ENCODE measurements at regions not wholly inside any gene's neighbourhood (a gene's known extent, or its start where the extent isn't known, plus 50 kb on each side); places are given as distances from the start of the nearest gene placed in this dataset.

DNA sequence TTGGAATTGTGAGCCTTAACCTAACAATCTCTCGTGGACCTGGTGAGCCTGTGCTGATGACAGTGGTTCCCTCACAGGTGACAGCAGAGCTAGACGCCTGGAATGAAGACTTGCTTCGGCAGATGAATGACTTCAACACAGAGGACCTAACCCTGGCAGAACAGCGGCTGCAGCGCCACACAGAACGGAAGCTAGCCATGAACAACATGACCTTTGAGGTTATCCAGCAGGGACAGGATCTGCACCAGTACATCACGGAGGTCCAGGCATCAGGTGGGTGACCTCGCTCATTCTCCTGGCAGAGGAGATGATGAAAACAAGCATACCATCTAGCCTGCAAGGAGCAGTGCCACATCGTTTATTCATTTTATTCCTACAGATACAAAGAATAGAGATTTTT, 316.9 kb upstream of the UMPS start:
- no peak for DNase-seq

DNA sequence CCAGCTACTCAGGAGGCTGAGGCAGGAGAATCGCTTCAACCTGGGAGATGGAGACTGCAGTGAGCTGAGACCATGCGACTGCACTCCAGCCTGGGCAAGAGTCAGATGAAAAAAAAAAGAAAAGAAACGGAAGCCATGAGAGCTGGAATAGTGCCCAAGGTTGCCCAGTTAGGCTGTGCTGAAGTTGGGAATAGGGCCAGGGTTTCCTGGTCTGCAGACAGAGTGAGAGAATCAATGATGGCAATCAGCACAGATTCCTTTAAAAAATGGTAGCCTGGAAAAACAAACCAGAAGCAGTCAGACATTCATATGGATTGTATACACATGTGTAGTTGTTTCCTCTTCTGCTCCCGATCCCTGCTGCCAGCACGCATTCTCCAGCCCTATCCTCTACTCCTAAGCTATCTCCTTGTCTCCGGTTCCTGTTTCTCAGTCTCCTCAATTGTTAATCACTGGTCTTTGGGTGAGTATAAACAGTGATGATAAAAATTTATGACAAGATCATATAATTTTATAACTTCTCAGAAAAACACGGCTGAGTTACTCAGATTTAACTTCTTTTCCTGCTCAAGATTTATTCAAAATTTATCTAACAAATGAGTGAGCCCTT, 316.2 kb upstream of the UMPS start:
- no peak for DNase-seq

DNA sequence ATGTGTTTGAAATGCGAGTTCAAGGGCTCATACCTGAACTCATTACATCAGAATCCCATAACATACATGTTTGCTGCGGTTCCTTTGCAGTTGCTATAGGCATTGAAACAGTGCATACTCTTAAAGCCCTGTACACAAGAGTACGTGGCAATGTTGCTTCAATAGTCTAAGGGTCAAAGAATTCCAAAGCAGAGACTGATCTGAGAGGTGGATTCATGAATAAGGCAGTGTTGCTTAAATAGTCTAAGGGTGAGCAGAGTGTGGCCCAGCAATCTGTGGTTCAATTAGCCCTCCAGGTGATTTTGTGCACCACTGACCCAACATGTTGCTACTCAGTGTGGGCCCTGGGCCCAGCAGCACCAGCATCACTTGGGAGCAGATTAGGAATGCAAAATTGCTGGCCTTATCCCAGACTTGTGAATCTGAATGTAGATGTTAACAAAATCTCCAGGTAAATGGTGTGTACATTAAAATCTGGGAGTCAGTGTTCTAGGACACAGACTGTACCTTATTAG, 314.7 kb upstream of the UMPS start:
- DNase-seq = no peak

DNA sequence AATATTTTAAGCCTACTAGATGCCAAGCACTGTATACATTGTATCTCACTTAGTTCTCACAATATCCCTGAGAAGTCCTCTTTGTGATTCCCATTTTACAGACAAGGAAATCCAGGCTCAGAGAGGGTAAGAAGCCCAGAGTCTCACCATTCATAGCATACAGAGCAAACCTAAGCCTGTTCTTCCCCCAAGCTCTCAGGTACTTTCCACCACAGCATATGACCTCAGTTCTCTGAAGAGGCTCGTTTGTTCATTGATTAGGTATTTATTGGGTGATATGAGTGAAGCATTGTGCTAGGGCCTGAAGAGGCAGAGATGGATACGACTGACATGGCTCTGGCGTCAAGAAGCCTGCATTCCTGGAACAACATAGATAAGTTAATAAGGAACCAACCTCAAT, 310.9 kb upstream of the UMPS start:
- DNase-seq = no peak

DNA sequence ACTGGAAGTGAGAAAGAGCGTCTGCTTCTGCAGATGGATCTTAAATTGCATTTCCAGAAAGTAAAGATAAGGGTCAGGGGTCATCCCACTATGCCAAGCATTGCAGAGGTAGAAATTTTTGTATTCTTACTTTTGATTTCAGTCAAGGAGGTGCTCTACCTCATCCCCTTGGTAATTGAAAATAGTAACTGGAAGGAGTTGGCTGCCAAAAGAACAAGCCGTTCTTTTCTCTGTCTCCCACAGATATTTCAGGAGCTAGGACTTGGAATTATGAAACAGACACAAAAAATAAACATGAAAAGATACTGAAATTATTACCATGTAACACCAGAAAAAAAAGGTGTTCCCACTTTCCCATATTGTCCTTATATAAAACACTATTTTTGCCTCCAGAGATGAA, 309.9 kb upstream of the UMPS start:
- DNase-seq = no peak

DNA sequence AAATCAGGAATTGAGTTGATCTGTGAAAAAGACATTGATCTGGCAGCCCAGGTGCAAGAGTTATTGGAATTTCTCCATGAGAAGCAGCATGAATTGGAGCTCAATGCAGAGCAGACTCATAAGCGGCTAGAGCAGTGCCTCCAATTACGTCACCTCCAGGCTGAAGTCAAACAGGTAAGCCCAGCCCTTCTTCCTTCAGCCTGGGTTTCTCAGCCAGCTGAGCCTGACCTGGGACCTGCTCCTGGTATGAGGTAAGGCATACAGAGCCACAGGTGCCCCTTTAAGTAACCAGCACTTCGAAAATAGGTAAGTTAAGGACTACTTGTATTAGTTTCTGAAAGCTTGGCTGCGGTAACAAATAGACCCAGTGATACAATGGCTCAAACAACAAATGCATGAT, 307.4 kb upstream of the UMPS start:
- no peak for DNase-seq

DNA sequence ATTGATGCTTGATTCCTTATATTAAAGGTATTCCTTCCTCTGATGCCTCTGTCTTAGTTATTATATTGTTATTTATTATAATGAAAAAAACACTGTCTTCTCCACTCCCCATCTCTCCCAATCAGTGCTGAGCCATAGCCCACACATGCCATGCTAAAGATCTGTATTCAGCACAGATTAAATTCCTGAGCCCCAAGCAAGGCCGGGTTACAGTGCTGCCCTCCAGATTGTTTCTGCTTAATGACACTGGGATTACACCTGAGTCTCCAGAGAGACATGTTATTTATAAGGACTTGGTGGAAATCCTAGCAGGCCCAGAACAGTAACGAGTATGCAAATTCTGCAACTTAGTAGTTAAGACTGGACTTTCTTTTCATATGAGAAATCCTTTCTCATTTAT, 305.9 kb upstream of the UMPS start:
- no peak for DNase-seq

DNA sequence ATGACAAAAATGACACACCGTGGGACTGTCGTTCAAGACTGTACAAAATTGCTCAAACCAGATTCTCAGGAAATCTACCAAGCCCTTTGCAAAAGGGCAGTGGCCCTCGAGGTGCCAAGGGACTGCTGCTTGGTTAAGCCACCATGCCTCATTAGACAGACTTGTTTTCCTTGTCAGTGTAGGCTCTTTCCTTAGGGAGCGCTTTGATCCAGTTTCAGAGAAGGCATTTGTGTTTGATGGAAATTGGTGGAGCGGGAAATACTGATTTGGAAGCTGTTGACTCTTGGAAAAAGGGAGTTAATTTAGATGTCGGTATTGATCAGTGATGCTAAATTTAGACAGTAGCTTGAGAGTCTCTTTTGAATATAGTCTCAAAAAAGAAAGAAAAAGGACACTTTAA, 304.3 kb upstream of the UMPS start:
- no peak for DNase-seq

DNA sequence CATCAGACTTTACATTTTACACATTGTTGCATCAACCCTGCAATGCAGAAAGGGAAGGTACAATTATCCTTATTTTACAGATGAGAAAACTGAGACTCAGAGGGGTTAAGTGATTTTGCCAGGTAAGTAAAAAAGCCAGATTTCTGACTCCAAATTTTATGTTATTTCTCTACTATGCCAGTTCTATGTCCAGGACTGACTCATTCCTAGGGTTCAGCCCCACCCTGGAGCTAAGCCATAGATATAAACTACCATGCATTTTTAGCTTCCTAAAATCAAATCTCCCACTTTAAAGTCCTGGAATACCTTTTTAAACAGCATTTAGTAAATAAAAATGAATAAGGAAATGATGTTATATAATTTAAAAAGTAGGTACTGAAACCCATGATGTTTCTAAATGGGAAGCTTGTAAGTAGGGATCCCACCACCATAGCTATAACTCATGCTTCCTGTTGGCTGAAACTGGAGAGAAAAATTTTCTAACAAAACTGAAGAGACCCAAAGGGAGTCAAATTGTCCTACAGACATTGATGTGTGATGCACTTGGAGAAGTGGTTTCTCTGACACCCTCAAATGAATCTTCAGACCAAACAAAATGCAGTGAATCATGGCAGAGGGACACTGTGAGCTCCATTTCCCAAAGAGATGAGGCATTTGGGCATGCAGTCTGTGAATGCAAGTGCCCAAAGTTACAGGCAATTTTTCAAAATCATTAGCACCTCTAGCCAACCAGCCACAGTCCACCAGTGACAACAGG, 301.7 kb upstream of the UMPS start:
- no peak for DNase-seq

DNA sequence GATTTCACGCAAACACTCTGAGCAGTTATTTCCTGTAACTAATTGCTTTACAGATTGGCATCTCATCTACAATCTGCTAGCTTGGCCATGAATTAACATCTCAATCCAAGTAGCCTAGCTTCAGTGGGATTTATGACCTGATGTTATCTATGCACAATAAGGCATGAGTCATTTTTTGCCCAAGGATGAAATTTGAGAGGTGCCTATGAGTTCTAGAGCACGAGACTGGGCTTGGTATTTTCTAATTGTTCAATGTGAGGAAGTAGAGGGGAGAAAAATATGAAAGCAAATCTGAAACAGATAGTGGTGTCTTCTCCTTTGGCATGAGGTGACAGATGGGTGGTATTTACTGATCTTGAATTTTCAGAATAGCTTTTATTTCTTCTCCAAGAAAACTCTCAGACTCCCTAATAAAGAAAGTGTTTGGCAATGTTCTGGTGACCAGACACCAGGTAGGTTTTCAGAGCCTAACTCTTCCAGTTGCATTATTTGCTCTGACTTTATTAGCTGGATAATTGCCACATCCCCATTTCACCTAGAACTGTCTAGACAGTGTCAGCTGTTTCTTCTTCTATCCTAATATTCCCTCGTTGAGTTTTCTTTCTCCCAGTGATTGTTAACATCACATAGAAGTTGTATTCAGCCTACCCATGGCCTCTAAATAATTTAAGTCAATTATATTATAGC, 301.0 kb upstream of the UMPS start:
- DNase-seq = no peak

DNA sequence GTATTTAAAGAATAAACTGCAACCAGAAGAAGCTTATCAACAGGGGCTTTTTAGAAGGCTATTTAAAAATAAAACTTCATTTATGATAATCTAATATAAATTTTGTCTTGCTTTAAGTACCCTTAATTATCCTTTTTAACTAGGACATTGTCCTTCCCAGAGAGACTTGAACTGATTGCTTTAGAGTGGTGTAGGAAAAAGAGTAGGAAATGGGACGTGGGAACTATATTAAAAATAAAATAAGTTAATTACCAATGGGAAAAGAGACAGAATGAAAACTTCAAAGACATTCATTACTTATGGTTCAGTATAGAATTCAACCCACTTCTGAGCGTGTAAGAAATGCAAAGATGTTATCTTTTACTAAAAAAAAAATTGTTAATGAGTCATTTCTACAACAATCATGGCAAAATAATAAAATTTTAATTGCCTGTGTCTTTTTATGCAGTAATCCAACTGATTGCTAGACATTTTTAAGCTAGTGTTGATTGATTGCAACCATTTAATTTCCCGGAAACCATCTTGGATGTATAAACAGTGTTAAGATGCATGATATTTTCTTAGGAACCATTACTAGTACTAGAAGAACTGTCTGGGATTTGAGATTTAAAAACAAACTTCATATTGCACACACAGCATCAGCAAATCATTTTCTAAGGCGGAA, 298.8 kb upstream of the UMPS start:
- DNase-seq = no peak

DNA sequence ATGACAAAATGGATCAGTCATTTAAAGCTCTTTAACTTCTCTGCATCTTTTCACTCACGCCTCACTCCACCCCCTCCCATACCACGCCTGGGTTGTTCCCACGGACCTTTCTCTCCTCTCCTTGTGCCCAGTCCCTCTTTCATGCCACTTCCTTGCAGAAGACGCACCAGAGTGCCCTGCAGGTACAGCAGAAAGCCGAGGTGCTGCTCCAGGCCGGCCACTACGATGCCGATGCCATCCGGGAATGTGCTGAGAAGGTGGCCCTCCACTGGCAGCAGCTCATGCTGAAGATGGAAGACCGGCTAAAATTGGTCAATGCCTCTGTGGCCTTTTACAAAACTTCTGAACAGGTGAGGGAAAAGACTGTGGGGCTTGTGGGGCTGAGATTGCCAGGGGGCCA, 296.1 kb upstream of the UMPS start:
- no peak for DNase-seq

DNA sequence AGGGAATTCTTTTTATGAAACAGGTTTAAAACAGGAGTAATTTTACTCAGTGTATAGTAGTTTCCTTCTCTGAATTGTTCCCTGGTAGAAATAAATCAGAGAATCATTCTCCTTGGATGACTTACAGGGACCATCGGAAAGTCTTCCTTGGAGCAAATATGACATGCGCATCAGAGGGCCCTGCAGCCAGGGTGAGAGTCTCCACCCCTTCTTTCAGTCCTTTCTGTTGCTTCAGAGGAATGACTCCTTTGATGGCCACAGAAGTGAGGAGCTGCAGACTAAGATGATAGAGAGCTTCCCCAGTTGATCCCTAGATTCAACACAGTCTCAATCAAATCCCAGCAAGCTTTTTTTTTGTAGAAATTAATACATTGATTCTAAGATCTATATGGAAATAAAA, 294.8 kb upstream of the UMPS start:
- DNase-seq = no peak

DNA sequence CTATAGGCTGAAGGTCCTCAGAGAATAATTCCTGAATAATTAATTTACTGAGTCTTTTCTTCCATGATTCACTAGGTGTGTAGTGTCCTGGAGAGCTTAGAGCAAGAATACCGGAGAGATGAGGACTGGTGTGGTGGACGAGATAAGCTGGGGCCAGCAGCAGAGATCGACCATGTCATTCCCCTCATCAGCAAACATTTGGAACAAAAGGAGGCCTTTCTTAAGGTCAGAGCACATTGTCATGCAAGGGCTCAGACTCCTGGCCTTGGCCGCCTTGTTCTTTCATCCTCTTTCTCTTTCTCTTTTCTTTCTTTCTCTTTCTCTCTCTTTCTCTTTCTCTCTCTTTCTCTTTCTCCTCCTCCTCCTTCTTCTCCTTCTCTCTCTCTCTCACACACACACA, 291.4 kb upstream of the UMPS start:
- DNase-seq = no peak

DNA sequence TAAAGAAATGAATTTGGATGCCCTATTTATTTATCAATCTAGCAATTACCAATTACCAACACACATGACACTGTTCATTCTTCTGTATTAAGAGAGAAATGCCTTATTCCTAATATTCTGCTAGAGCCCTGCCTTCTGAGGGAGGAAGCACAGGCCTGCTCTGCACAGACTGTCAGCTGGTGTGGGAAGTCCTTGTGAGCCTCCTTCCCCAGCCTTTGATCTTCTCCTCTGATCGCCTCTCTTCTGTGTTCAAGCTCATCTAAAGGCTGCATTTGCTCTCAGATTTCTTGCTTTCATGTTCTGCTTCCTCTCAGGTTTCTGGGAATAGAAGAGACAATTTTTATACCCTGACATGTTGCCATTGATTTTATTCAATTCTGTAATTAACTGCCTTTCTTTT, 290.6 kb upstream of the UMPS start:
- DNase-seq = no peak

DNA sequence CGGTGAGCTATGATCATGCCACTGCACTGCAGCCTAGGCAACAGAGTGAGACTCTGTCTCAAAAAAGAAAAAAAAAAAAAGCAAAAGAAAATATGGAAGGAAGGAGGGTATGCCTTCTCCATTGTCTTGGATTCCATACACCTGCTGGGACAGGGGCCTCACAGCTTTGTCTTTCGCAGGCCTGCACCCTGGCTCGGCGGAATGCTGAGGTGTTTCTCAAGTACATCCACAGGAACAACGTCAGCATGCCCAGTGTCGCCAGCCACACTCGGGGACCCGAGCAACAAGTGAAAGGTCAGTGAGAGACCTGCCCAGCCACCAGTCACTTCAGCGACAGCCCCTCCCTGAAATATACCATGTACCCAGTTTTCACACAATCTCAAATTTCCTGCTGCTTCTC, 288.5 kb upstream of the UMPS start:
- no peak for DNase-seq

DNA sequence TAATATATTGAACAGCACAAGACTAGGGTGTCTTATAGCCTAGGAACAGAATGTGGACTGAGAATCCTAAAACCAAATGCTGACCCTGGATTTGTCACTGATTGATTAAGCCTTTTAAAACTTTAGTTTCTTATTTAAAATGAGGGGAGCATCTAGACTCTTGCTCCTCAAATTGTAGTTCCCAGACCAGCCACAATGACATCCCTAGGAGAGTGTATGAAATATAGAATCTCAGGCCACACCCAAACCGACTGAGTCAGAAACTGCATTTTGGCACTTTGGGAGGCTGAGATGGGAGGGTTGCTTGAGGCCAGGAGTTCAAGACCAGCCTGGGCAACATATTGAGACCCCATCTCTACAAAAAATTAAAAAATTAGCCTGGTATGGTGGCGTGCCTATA, 287.8 kb upstream of the UMPS start:
- no peak for DNase-seq

DNA sequence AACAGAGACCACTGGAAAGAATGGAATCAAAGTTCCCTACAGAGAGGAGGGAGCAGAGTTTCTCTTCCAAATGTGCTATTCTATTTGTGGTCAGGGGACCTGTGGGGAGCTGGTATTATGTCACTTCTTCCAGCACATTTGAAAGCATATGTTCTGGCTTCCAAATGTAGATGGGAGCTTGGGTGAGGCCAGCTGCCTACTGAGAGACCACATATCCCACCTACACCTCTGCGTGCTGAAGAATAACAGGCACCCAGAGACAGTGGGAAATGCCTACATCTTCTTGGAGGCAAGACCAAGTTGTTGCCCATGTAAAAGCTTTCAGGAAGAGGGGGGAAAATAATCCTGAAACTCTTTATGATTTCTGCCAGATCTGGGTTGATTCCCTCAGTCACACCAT, 286.8 kb upstream of the UMPS start:
- no peak for DNase-seq

DNA sequence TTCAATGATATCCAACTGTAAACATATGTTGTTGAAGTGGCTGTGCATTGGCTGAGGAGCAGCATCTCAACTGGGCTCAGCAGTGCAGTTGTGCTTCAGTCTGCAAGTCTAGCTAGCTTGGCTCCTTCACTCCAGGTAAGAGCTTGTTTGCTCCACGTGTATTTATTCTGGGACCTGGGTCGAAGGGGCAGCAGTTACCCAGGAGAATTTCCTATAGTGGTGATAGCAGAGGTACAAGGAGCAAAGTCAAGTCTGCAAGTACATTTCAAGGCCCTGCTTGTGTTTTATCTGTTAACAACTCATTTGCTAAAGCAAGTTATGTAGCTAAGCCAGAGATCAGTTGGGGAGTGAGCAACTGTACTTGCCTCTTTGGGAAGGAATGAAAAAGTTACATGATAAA, 286.2 kb upstream of the UMPS start:
- DNase-seq = no peak

DNA sequence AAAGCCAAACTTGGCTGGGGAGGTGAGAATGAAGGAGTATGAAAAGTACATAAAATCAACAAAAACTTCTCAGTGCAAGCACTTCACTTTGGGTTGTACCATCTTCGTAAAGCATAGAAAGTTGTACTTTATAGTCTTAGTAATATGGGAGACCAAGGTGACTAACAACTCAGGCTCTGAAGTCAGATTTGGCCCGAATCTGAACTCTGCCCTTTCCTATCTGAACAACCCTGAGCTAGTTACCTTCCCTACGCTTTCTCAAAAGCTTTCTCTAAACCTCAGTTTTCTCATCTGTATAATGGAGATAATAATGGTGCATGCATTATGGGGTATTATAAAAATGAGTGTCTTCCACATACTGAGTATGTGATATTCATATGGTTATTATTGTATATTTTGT, 285.4 kb upstream of the UMPS start:
- DNase-seq = no peak

DNA sequence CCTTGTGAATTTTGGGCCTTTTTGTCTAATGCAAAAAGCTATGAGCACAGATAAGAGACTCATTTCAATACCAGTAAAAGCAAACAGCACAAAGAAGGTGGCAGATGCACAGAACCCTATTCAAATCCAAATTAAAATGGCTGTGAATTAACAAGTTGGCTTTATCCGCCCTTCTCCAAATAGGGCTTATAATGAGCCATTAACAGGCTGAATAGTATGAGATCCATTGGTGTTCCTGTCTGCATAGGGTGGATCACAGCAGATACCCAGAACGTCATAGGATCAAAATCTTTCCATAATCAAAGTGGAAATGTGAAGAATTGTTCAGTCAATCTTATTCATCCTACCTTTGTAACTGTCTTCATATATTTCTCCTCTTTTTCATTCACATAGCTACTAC, 282.4 kb upstream of the UMPS start:
- DNase-seq = no peak

DNA sequence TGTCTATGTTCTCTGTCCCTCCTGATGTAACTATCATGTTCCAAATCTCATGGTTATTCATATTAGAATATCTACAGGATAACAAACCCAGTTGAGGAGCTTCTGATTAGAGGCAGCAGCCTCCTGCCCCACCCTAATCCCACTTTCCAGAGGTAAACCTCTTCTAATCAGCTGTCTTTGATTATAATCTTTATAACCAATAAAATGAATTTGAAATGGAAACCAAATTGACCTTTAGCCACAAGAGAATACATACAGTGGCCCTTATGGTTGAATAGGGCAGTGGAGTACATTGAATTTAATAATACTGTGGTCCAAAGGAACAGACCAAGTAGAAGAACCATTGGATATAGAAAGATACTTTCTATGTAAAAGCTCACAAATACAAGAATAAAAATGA, 281.3 kb upstream of the UMPS start:
- DNase-seq = no peak

DNA sequence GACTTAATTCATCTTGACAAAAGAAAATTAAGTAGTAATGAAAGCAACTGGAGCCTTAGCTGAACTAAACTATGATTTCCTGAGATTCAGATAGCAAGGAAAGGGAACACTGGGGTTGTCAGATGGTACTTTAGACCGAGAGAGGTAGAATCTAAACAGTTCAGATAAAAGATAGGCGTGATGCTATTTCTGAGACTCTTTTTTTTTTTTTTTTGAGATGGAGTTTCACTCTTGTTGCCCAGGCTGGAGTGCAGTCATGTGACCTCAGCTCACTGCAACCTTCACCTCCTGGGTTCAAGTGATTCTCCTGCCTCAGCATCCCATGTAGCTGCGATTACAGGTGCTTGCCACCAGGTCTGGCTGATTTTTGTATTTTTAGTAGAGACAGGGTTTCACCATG, 279.9 kb upstream of the UMPS start:
- no peak for DNase-seq
